Keratinocyte (primary cell): ENCODE measurements at regions not wholly inside any gene's neighbourhood (a gene's known extent, or its start where the extent isn't known, plus 50 kb on each side); places are given as distances from the start of the nearest gene placed in this dataset.

Experiments used
- EZH2 ChIP-seq: IDR thresholded peaks from one replicate; pipeline ENCODE4 v1.6.1; 2012; ENCODE audit warnings: inconsistent platforms, mild to moderate bottlenecking, low read length, moderate library complexity
- TF ChIP-seq, protein P1 (sequence below), 3 experiments: IDR thresholded peaks in 1 of 3; conservative IDR thresholded peaks in 1 of 3; optimal IDR thresholded peaks in 1 of 3; 2 replicates in 2 of 3; 3 replicates in 1 of 3; pipeline versions ENCODE3 to v1.5.1; 2011; ENCODE audit warnings: low read length in 3 of 3, mild to moderate bottlenecking in 3 of 3, moderate library complexity in 2 of 3, control low read depth in 1 of 3, inconsistent platforms in 1 of 3; ENCODE audit not compliant: insufficient read depth in 2 of 3; ENCODE audit errors: extremely low read depth in 1 of 3

DNA sequence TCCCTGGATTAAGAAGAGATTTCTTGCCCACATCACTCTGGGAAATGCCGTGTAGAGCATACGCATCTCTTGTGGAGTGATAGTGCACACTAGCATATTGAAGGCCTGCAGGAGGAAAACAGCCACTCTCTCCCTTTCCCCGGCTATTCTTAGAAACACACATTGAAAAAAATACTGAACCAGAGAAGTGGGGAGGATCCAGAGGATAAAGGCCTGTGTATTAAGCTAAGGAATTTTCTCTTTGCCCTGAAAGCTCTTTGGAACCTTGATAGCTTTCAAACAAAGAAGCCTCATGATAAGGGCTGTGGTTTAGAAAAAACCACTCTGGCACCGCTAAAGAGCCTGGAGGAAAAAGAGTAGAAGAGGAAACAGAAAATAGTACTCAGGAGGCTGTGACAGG is 386.1 kb upstream of the NBEA start:
- TF ChIP-seq, protein P1, sequence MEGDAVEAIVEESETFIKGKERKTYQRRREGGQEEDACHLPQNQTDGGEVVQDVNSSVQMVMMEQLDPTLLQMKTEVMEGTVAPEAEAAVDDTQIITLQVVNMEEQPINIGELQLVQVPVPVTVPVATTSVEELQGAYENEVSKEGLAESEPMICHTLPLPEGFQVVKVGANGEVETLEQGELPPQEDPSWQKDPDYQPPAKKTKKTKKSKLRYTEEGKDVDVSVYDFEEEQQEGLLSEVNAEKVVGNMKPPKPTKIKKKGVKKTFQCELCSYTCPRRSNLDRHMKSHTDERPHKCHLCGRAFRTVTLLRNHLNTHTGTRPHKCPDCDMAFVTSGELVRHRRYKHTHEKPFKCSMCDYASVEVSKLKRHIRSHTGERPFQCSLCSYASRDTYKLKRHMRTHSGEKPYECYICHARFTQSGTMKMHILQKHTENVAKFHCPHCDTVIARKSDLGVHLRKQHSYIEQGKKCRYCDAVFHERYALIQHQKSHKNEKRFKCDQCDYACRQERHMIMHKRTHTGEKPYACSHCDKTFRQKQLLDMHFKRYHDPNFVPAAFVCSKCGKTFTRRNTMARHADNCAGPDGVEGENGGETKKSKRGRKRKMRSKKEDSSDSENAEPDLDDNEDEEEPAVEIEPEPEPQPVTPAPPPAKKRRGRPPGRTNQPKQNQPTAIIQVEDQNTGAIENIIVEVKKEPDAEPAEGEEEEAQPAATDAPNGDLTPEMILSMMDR (optimal IDR thresholded peaks at IDR 0.05 in 1 of 3, IDR thresholded peaks at IDR 0.05 in 1 of 3, conservative IDR thresholded peaks at IDR 0.05 in 1 of 3; ENCODE audit: extremely low read depth in 1 of 3, insufficient read depth in 2 of 3, low read length in 3 of 3) = no peak
- TF ChIP-seq EZH2 = no peak
